ENCODE measurements at regions not wholly inside any gene's neighbourhood (a gene's known extent, or its start where the extent isn't known, plus 50 kb on each side); places are given as distances from the start of the nearest gene placed in this dataset.

- FAIRE-seq (no peak), DNase-seq (ENCODE audit: insufficient read length) (no peak)
- TF ChIP-seq TAF1 (IDR thresholded peaks at IDR 0.05; ENCODE audit: borderline replicate concordance, low read depth, low read length) (no peak), POLR2A (IDR thresholded peaks at IDR 0.05; ENCODE audit: low read depth, low read length) (no peak), POLR2AphosphoS5 (IDR thresholded peaks at IDR 0.05; ENCODE audit: low read depth, low read length) (no peak)
Measured at GRCh38 chr6:8212720-8213434, 110.5 kb upstream of the EEF1E1 start.

GRCh38 chr6:8207869-8208191, 105.5 kb upstream of the EEF1E1 start:
- TF ChIP-seq POLR2A (IDR thresholded peaks at IDR 0.05; ENCODE audit: low read depth, low read length) (no peak), TAF1 (IDR thresholded peaks at IDR 0.05; ENCODE audit: borderline replicate concordance, low read depth, low read length) (no peak)
- no peak for FAIRE-seq
- no peak for DNase-seq (ENCODE audit: insufficient read length)

GRCh38 chr6:8207191-8207868, 105.0 kb upstream of the EEF1E1 start:
- TF ChIP-seq TAF1 (IDR thresholded peaks at IDR 0.05; ENCODE audit: borderline replicate concordance, low read depth, low read length) (no peak), POLR2AphosphoS5 (IDR thresholded peaks at IDR 0.05; ENCODE audit: low read depth, low read length) (no peak), POLR2A (IDR thresholded peaks at IDR 0.05; ENCODE audit: low read depth, low read length) (no peak)
- DNase-seq (ENCODE audit: insufficient read length) (no peak), FAIRE-seq (no peak)

- no peak for FAIRE-seq
- TF ChIP-seq TAF1 (IDR thresholded peaks at IDR 0.05; ENCODE audit: borderline replicate concordance, low read depth, low read length) = no peak
- TF ChIP-seq POLR2A (IDR thresholded peaks at IDR 0.05; ENCODE audit: low read depth, low read length) = no peak
- no peak for TF ChIP-seq POLR2AphosphoS5 (IDR thresholded peaks at IDR 0.05; ENCODE audit: low read depth, low read length)
Measured at GRCh38 chr6:8203337-8203736, 101.0 kb upstream of the EEF1E1 start.

GRCh38 chr6:8201679-8202078, 99.3 kb upstream of the EEF1E1 start:
- TF ChIP-seq TAF1 (IDR thresholded peaks at IDR 0.05; ENCODE audit: borderline replicate concordance, low read depth, low read length) (no peak), POLR2AphosphoS5 (IDR thresholded peaks at IDR 0.05; ENCODE audit: low read depth, low read length) (no peak), POLR2A (IDR thresholded peaks at IDR 0.05; ENCODE audit: low read depth, low read length) (no peak)
- DNase-seq (ENCODE audit: insufficient read length) = no peak
- FAIRE-seq = no peak

More at GRCh38 chr6:8203337-8203736, 101.0 kb upstream of the EEF1E1 start:
- DNase-seq (ENCODE audit: insufficient read length) = no peak

GRCh38 chr6:8200255-8200654, 97.9 kb upstream of the EEF1E1 start:
- no peak for FAIRE-seq
- no peak for DNase-seq (ENCODE audit: insufficient read length)
- no peak for TF ChIP-seq TAF1 (IDR thresholded peaks at IDR 0.05; ENCODE audit: borderline replicate concordance, low read depth, low read length)
- no peak for TF ChIP-seq POLR2AphosphoS5 (IDR thresholded peaks at IDR 0.05; ENCODE audit: low read depth, low read length)
- no peak for TF ChIP-seq POLR2A (IDR thresholded peaks at IDR 0.05; ENCODE audit: low read depth, low read length)

- DNase-seq (ENCODE audit: insufficient read length) (no peak), FAIRE-seq (peak; percentile 5)
- TF ChIP-seq POLR2AphosphoS5 (IDR thresholded peaks at IDR 0.05; ENCODE audit: low read depth, low read length) (no peak), POLR2A (IDR thresholded peaks at IDR 0.05; ENCODE audit: low read depth, low read length) (no peak), TAF1 (IDR thresholded peaks at IDR 0.05; ENCODE audit: borderline replicate concordance, low read depth, low read length) (no peak)
Measured at GRCh38 chr6:8195714-8196102, 93.4 kb upstream of the EEF1E1 start.

- FAIRE-seq (no peak), DNase-seq (ENCODE audit: insufficient read length) (no peak)
- TF ChIP-seq TAF1 (IDR thresholded peaks at IDR 0.05; ENCODE audit: borderline replicate concordance, low read depth, low read length) (no peak), POLR2A (IDR thresholded peaks at IDR 0.05; ENCODE audit: low read depth, low read length) (no peak), POLR2AphosphoS5 (IDR thresholded peaks at IDR 0.05; ENCODE audit: low read depth, low read length) (no peak)
Measured at GRCh38 chr6:8195040-8195713, 92.8 kb upstream of the EEF1E1 start.

- TF ChIP-seq POLR2A (IDR thresholded peaks at IDR 0.05; ENCODE audit: low read depth, low read length) (no peak), TAF1 (IDR thresholded peaks at IDR 0.05; ENCODE audit: borderline replicate concordance, low read depth, low read length) (no peak), POLR2AphosphoS5 (IDR thresholded peaks at IDR 0.05; ENCODE audit: low read depth, low read length) (no peak)
- no peak for DNase-seq (ENCODE audit: insufficient read length)
- no peak for FAIRE-seq
Measured at GRCh38 chr6:8194490-8194889, 92.1 kb upstream of the EEF1E1 start.

GRCh38 chr6:8193541-8193940, 91.2 kb upstream of the EEF1E1 start:
- no peak for TF ChIP-seq POLR2A (IDR thresholded peaks at IDR 0.05; ENCODE audit: low read depth, low read length)
- TF ChIP-seq TAF1 (IDR thresholded peaks at IDR 0.05; ENCODE audit: borderline replicate concordance, low read depth, low read length) = no peak
- no peak for TF ChIP-seq POLR2AphosphoS5 (IDR thresholded peaks at IDR 0.05; ENCODE audit: low read depth, low read length)
- FAIRE-seq (no peak), DNase-seq (ENCODE audit: insufficient read length) (no peak)

- no peak for TF ChIP-seq POLR2AphosphoS5 (IDR thresholded peaks at IDR 0.05; ENCODE audit: low read depth, low read length)
- TF ChIP-seq POLR2A (IDR thresholded peaks at IDR 0.05; ENCODE audit: low read depth, low read length) = no peak
- no peak for TF ChIP-seq TAF1 (IDR thresholded peaks at IDR 0.05; ENCODE audit: borderline replicate concordance, low read depth, low read length)
- FAIRE-seq (no peak), DNase-seq (ENCODE audit: insufficient read length) (no peak)
Measured at GRCh38 chr6:8192597-8192996, 90.2 kb upstream of the EEF1E1 start.

GRCh38 chr6:8192067-8192466, 89.7 kb upstream of the EEF1E1 start:
- DNase-seq (ENCODE audit: insufficient read length) (no peak), FAIRE-seq (no peak)
- TF ChIP-seq POLR2AphosphoS5 (IDR thresholded peaks at IDR 0.05; ENCODE audit: low read depth, low read length) (no peak), POLR2A (IDR thresholded peaks at IDR 0.05; ENCODE audit: low read depth, low read length) (no peak), TAF1 (IDR thresholded peaks at IDR 0.05; ENCODE audit: borderline replicate concordance, low read depth, low read length) (no peak)
